Hematopoietic multipotent progenitor cell treated with erythropoietin and hydrocortisone succinate and interleukin-3 and kit ligand, for 8 days (in vitro differentiated cells): ENCODE measurements at regions not wholly inside any gene's neighbourhood (a gene's known extent, or its start where the extent isn't known, plus 50 kb on each side); places are given as distances from the start of the nearest gene placed in this dataset.
"Not testable (repeated sequence)": the region's sequence is repeated elsewhere in the genome, so short reads cannot be mapped to it uniquely, and the experiment has no call there.

ENCODE experiments used
- DNase-seq: peaks from one replicate; pipeline ENCODE4 v3.0.0-alpha.2; 2015

DNA sequence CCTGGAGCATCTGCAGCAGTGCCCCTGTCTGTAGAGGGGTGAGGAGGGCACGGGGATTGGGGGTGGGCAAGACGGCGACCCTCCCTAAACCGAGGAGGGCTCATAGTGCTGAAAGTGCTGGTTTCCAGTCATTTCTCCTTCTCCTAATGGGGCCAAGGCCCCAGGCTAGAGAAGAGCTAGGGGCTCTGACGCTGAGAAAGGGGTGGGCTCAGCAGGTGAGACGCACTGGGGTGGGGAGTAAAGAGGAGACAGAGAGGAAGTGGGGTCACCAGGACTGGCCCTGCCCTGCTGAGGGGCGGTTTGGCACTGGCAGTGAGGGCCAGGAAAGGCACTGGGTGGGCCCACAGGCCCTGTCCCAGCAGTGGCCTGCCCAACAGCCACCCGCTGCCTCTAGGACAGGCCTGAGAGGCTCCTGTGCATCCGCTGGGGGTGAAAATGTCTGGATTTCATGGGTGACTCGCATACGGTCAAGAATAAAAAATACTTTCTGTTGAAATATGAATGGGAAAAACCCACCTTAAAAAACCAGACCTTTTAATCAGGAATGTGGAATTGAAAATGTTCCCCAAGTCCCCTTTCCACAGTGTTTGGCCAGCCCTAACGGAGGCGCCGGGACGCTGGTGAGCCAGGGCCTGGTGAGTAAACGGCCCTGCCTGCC, 122.4 kb upstream of the SMURF2 start:
- no peak for DNase-seq

- DNase-seq, result no peak
Observed at GRCh38 chr17:64783556-64784352, 121.6 kb upstream of the SMURF2 start.

DNA sequence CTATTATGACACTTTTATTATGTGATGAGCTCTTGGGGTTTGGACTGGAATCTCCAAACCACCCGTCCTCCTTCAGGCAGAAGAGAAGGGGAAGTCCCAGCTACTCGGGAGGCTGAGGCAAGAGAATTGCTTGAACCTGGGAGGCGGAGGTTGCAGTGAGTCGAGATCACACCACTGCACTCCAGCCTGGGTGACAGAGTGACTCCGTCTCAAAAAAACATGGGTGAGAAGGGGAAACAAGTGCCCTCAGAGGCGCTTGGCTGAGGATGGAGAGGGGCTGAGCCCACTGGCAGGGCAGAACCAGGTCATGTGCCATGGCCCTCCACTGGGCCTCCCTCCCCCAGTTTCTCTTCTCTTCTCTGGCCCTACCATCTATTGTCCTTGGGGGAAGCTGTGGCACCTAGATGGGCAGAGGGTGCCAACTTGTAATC, 120.9 kb upstream of the SMURF2 start:
- no peak for DNase-seq

DNA sequence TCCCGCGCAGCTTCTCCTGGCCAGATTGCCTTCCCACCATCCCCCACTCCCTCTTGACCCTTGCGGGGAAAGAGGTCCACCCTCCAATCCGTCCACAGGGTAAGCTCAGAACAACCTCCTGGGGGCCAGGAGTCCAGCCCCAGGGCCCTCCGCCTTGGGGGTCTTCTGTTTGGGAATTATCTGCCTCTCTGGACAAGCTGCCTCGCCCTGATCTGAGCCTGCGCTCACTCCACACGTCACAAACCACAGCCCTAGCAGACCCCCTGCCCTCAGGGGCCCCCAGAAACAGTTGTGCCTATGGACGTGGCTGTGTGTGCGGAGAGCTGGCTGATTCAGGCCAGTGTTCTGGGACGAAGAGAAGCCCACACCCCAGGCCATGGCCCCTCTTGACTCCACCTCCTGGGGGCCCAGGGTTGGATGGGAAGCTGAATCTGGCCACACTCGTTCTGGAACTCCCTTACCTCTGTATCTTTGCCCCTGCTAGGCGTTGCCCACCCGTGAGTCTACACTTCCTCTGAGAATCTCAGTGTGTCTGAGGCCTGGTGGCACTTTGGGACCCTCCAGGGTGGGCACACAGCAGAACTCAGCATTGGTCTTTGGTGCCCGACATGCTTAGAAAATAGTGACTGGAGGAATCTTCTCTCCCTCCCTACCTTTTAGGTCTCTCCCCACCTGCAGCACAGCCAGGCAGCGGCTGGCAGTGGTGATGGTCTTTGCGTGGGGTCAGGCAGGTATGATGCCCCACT, 119.9 kb upstream of the SMURF2 start:
- no peak for DNase-seq

- DNase-seq, result peak; percentile 28
Observed at GRCh38 chr17:64781014-64781756, 119.1 kb upstream of the SMURF2 start.

DNA sequence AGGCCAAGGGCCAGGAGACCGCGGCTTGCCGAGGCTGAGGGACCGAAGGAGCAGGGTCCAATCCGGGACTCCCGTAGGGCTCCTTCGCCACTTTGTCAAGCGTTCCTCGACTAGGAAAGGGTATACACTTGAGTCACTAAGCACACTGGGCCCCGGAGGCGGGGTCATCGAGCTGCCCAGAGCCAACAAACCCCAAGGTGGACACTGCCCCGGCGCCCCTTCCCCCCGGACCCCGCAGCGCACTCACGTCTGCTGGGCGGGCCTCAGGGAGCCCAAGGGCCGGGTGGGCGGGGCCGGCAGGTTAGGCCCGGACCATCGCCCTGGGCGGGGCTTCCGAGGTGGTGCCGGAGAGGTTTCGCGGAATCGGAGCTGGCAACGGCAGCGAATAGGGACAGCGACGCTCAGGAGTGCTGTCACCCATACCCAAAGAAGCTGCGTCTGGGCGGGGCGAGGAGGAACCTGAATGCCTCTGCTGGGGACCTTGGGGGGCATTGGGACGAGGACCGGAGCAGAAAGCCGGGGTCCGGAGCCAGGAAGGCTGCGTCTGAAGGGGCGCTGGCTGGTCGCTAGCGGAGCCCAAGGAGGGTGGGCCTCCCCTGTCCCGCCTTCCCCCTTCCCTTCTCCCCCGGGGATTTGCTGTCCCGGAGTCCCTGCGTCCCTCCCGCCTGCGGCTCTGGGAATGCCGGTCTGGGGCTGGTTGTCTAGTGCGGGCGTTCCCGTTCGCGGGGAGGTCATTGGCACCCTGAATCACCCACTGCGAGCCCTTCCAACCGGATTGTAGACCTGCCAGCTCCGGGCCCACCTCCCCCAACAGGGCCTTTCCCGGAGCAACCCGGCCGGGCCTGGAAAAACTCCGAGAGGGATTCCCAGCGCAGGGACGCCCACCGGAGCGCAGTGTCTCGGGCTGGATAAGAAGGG, 118.2 kb upstream of the SMURF2 start:
- peak; percentile 67 for DNase-seq

GRCh38 chr17:64779376-64780095, 117.4 kb upstream of the SMURF2 start:
- DNase-seq, result no peak

- not testable (repeated sequence) for DNase-seq
Observed at GRCh38 chr17:64779098-64779375, 116.9 kb upstream of the SMURF2 start.

- peak; percentile 22 for DNase-seq
Observed at GRCh38 chr17:64778240-64779097, 116.4 kb upstream of the SMURF2 start.

GRCh38 chr17:64777415-64778239, 115.5 kb upstream of the SMURF2 start:
- DNase-seq, result no peak

DNA sequence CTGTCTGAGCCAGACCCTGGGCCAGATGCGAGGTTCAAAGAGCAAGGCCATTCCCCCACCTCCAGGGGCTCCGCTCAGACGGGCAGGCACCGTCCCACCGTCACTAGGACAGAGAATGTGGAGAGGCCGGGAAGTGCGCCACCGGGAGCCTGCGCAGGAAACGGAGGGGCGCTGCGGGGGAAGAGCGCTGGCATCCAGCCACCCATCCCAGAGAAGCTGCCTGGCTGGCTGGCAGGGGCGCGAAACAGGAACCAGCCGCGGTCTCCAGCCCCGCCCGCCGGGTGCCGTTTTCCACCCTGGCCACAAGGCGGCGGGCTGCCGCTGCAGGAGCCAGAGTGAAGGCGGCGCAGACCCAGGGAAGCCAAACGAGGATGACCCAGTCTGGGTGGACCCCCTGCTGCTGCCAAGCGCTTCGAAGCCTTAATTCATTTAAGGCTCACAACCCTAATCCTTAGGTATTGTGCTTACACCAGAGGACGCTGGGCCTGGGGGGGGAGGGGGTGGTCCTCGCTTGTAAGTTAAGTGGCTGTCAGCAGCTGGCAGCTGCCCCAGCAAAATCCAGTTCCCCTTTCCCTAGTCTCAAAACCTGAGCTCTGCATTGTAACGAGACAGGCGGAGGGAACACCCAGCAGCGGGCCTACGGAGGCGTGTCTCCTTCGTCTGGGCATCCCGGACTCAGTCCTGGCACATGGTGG, 114.8 kb upstream of the SMURF2 start:
- peak; percentile 67 for DNase-seq

DNA sequence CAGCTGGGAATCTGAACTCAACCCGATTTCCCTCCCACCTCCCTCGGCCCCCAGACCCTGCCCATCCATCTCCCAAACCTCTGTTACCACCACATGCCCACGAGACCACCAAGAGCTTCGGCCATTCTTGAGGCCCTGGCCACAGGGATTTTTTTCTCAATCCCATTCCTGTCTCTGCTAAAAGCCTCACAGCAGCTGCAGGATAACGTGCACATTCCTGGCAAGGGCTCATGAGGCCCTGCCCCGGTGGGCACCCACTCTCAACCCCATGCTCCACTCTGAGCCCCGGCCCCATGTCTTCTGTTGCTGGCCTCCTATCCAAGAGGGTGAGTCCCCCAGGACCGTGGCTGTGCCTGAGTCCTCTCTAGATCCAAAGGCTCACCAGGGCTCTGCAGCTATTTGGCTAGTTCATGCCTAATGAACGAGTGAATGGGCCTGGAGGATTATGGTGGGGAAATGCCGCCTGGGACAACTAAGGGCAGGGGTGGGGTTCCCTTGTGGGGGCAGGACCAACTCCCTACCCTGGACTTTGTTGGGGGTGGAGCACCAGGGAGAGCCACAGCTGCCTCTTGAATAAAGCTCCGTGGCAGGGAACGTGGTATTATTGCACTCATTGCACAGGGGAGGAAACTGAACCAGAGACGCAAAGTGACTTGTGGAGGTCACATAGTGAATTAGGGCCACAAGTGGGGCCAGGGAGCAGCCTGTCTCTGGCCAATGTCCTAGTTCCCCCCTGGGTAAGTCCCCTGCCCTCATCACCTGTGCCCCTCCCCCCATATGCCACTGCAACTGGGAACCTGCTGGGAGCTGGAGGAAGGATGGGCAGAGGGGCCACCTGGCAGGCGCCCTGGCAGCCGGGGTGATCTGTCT, 113.8 kb upstream of the SMURF2 start:
- DNase-seq, result no peak

GRCh38 chr17:64774888-64775540, 112.9 kb upstream of the SMURF2 start:
- no peak for DNase-seq

GRCh38 chr17:64773836-64774761, 112.0 kb upstream of the SMURF2 start:
- DNase-seq, result peak; percentile 26

- no peak for DNase-seq
Observed at GRCh38 chr17:64773386-64773835, 111.3 kb upstream of the SMURF2 start.

DNA sequence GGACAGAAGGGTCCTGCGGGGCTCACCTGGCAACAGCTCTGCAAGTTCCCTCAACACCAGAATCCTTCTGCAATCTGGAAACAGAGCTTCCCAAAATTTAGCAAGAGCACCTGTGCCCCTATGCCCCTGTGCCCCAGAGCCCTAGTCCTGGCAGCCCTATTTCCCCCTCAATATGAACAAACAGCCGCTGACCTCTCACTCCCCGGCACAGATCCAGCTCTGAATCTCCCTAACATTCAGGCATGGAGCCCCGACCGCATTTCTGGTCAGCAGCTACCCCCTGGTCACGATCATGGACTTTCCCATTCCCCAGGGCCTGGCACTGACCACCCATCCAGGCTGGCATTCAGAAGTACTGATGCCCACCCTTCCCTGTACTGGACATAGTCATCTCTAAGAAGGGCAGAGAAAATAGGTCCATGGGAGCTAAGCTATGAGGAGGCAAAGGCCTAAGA, 110.8 kb upstream of the SMURF2 start:
- DNase-seq, result no peak
